ENCODE measurements at regions not wholly inside any gene's neighbourhood (a gene's known extent, or its start where the extent isn't known, plus 50 kb on each side); places are given as distances from the start of the nearest gene placed in this dataset.

GRCh38 chr5:88116396-88116795, 152.2 kb downstream of the TMEM161B start:
- no peak for TF ChIP-seq EZH2 (IDR thresholded peaks at IDR 0.05; ENCODE audit: borderline replicate concordance, insufficient read depth, low read length, poor library complexity, severe bottlenecking)
- no peak for TF ChIP-seq CTCF (IDR thresholded peaks at IDR 0.05; ENCODE audit: poor library complexity, severe bottlenecking)
- no peak for TF ChIP-seq SMC3 (conservative IDR thresholded peaks at IDR 0.05; ENCODE audit: poor library complexity)
- no peak for TF ChIP-seq REST (IDR thresholded peaks at IDR 0.05; ENCODE audit: borderline replicate concordance)
- TF ChIP-seq RAD21 (conservative IDR thresholded peaks at IDR 0.05): no peak
- TF ChIP-seq EP300 (conservative IDR thresholded peaks at IDR 0.05; ENCODE audit: poor library complexity, severe bottlenecking): no peak
- TF ChIP-seq POLR2AphosphoS5 (IDR thresholded peaks at IDR 0.05): no peak
- no peak for TF ChIP-seq TAF1 (IDR thresholded peaks at IDR 0.05; ENCODE audit: low read depth)
- TF ChIP-seq MXI1 (conservative IDR thresholded peaks at IDR 0.05; ENCODE audit: poor library complexity, severe bottlenecking): no peak

Measured in neural cell (in vitro differentiated cells).